ENCODE measurements at regions not wholly inside any gene's neighbourhood (a gene's known extent, or its start where the extent isn't known, plus 50 kb on each side); places are given as distances from the start of the nearest gene placed in this dataset.

DNA sequence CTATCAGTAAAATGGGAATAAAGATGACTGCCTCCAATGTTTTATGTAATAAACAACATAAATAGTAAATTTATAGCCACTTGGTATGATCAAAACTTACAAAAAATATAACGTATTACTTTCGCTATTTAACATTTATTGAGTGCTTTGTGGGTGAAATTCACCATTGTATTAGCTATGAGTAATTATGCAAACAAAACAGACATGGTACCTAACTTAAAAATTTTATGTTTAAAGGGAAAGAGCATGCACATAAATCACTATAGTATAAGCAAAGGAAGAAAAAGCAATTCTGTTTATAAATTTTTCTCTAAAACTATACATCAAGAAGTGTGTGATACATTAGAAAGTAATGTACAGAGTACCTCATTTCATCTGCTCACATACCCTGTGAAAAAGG is 1046.2 kb downstream of the NCAM2 start:
- Mint-ChIP-seq H3K27me3 (no peaks in the 10 kb centered on the region), H3K9me3 (ENCODE audit: low read depth) (peaks cover 6% of the 10 kb centered on the region), H3K27ac (no peak overlapping the region), H3K36me3 (no peaks in the 10 kb centered on the region), H3K4me1 (no peaks in the 10 kb centered on the region), H3K4me3 (no peak overlapping the region)
- ATAC-seq (no peak), DNase-seq (no peak)
- CTCF ChIA-PET = no interaction called here

DNA sequence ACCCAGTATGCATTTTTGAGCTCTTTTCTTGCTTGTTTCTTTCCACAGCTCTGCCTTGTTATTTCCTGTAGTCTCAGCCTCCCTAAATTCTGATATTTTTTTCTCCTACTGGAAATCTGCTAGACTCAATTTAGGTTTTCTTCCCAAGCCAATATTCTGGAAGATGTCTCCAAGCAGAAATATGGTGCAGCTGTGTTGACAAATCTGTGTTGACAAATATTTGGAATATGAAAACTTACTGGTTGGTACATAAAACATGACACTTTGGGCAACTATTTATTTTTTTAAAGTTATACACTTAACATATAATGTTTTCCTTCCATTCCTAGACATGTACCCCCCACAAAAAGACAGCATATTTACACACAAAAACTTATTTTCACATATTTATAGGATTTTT is 1048.4 kb downstream of the NCAM2 start:
- peaks cover 6% of the 10 kb centered on the region for H3K9me3 Mint-ChIP-seq (ENCODE audit: low read depth)
- no peaks in the 10 kb centered on the region for H3K36me3 Mint-ChIP-seq
- no peaks in the 10 kb centered on the region for H3K4me1 Mint-ChIP-seq
- CTCF ChIA-PET = no interaction called here
- H3K27ac Mint-ChIP-seq = no peak overlapping the region
- no peak overlapping the region for H3K4me3 Mint-ChIP-seq
- H3K27me3 Mint-ChIP-seq = no peaks in the 10 kb centered on the region
- DNase-seq = no peak
- ATAC-seq = no peak

DNA sequence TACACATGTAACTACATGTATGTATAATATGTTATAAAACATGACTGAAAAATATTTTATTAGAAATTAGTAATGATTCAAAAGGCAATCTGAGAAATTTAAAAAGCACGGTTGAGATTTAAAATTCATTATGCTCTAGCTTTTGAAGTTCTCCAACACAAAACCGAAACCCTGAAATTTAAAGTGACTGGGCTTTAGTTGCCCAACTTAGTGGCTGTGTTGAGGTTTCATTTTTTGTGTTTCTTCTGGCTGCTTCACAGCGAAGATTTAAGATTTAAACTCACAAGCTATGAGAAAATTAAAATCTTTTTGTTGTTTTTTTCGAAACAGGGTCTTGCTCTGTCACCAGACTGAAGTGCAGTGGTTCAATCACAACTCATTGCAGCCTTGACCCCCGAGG is 1058.7 kb downstream of the NCAM2 start:
- H3K36me3 Mint-ChIP-seq = no peaks in the 10 kb centered on the region
- ATAC-seq = no peak
- H3K27me3 Mint-ChIP-seq = no peaks in the 10 kb centered on the region
- H3K9me3 Mint-ChIP-seq (ENCODE audit: low read depth) = peaks cover 10% of the 10 kb centered on the region
- no peak for DNase-seq
- H3K27ac Mint-ChIP-seq = no peak overlapping the region
- CTCF ChIA-PET = no interaction called here
- H3K4me3 Mint-ChIP-seq = no peak overlapping the region
- H3K4me1 Mint-ChIP-seq = no peaks in the 10 kb centered on the region

DNA sequence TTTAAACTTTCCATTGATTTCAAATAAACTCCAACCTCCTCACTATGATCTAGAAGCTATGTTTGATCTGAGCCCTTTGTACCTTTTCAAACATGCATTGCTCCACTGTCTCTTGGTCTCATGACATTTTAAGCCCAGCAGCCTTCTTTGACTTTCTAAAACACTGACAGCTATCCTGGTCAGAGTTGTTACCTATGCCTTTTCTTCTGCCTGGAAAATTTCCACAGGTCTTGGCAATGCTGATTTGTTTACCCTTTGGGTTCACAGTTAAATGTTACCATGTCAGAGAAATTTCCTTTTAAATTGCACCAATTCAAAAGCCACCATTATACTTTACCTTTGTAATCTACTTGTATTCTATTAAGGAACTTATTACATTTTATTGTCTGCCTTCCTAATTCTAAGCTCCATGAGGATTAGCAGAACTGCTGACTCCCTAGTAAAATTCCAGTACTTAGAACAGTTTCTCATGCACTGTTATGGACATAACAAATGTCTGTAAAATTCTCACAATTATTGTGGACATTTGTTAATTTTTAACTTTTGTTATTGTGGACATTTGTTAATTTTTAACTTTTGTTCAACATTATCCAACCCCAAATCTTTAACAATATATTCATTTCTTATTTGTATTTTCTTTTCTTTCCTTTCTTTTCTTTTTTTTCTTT is 1064.4 kb downstream of the NCAM2 start:
- ATAC-seq = no peak
- Mint-ChIP-seq H3K4me1 (no peaks in the 10 kb centered on the region), H3K9me3 (ENCODE audit: low read depth) (peaks cover 16% of the 10 kb centered on the region), H3K27me3 (no peaks in the 10 kb centered on the region), H3K4me3 (no peak overlapping the region), H3K27ac (no peak overlapping the region), H3K36me3 (no peaks in the 10 kb centered on the region)
- CTCF ChIA-PET = no interaction called here
- DNase-seq = no peak

DNA sequence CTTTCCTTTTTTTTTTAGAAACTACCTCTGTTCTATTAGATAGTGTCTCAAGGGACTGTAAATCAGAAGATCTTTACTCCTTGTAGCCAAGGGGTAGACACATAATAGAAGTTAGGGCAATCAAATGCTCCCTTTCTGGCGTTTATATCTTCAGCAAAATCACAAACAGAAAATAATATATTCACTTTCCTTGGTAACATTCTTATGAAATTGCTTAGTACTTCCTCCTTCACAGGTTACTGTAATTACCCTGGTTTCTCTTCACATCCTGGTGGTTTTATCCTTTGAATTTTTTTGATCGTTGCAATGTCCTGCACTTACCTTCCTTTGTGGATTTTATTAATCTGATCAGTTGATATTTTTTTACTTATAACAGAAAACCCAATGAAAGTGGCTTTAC is 1064.9 kb downstream of the NCAM2 start:
- H3K4me3 Mint-ChIP-seq = no peak overlapping the region
- no peak for ATAC-seq
- no peak overlapping the region for H3K27ac Mint-ChIP-seq
- no peaks in the 10 kb centered on the region for H3K36me3 Mint-ChIP-seq
- H3K4me1 Mint-ChIP-seq = no peaks in the 10 kb centered on the region
- DNase-seq = no peak
- H3K9me3 Mint-ChIP-seq (ENCODE audit: low read depth) = peaks cover 16% of the 10 kb centered on the region
- no peaks in the 10 kb centered on the region for H3K27me3 Mint-ChIP-seq
- CTCF ChIA-PET = no interaction called here

DNA sequence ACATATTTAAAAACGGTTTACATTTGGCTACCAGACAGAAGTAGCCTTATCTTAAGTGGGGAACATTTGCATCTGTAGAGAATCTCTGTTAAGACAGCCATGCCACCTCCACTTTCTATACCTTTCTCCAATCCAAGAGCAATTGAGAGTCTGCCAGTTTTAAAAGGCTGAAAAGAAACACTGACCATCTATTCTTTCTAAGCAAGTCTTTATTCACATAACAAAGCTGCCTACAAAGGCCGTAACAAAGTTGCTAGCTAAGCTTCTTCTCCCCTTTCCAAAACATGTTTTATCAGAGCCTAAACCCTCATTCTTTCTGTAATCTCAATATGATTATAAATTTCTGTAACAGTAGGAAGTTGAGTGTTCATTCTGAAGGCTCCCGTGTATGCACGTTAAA is 1078.3 kb downstream of the NCAM2 start:
- H3K27ac Mint-ChIP-seq = no peak overlapping the region
- CTCF ChIA-PET = no interaction called here
- H3K4me3 Mint-ChIP-seq = no peak overlapping the region

DNA sequence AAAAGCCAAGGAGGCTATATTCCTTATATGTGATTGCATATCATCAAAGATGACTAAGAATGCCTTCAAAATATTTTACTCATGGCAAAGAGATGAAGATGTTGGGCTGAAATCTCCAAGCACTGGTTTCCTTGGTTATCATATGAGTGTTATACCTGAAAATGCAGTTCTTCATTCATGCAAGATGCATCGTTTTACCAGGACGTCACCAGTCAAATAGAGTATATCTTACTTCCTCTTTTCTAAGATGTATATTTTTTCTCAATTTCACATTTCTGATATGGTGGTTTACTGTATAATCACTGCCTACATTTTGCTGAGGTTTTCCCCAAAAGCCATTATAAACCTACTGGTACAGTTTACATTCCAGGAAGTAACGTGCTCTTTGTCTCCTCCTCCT is 1085.7 kb downstream of the NCAM2 start:
- H3K4me1 Mint-ChIP-seq = no peaks in the 10 kb centered on the region
- H3K27me3 Mint-ChIP-seq = no peaks in the 10 kb centered on the region
- no peaks in the 10 kb centered on the region for H3K36me3 Mint-ChIP-seq
- ATAC-seq (no peak), DNase-seq (no peak)
- H3K27ac Mint-ChIP-seq = no peak overlapping the region
- CTCF ChIA-PET = no interaction called here
- peaks cover 6% of the 10 kb centered on the region for H3K9me3 Mint-ChIP-seq (ENCODE audit: low read depth)
- no peak overlapping the region for H3K4me3 Mint-ChIP-seq

More for the DNA sequence above, 1078.3 kb downstream of the NCAM2 start:
- Mint-ChIP-seq H3K36me3 (no peaks in the 10 kb centered on the region), H3K4me1 (no peaks in the 10 kb centered on the region), H3K9me3 (ENCODE audit: low read depth) (peaks cover 4% of the 10 kb centered on the region), H3K27me3 (no peaks in the 10 kb centered on the region)
- ATAC-seq = no peak
- no peak for DNase-seq

DNA sequence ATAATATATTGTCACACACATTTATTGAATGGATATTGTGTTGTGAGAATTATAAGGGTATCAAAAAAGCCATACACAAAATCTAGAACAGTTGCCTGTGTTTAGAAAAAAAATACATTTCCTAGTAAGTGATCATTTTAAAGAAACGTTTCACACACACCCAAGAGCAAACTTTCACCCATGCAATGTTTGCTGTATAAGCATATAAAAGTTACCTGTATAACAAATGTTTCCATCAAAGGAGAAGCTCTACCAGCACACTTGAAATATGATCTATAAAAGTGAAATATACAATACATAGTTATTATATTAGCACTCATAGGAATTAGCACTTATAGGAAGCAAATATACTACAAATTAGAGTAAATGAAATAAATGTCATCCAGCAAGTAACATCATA is 1098.1 kb downstream of the NCAM2 start:
- Mint-ChIP-seq H3K36me3 (no peaks in the 10 kb centered on the region), H3K9me3 (ENCODE audit: low read depth) (peaks cover 10% of the 10 kb centered on the region), H3K4me3 (no peak overlapping the region), H3K27me3 (no peaks in the 10 kb centered on the region), H3K4me1 (no peaks in the 10 kb centered on the region), H3K27ac (no peak overlapping the region)
- CTCF ChIA-PET = no interaction called here
- no peak for ATAC-seq
- DNase-seq = no peak

DNA sequence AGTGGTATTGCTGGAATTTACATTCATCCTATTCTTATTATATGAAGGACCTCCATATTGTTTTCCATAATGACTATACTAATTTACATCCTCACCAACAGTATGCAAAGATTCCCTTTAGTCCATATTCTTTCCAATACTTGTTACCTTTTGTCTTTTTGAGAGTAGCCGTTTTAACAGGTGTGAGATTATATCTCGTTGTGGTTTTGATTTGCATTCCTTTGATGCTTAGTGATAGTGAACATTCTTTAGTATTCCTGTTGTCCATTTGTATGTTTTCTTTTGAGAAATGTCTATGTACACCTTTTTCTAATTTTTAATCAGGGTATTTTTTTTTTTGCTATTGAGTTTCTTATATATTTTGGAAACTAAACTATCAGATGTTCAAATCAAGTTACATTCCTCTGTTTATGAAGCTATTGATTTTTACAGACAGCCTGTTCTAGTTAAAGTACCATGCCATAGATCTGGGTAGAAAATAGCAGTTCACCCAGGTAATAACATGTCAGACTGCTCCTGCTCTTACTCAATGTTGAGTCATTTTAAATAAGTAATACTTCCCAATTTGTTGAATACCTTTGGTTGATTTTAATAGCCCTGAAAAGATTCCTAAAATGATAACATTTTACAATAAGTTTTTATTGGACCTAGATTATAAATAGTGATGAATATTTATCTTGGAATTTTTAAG is 1108.7 kb downstream of the NCAM2 start:
- H3K27me3 Mint-ChIP-seq = no peaks in the 10 kb centered on the region
- DNase-seq (no peak), ATAC-seq (no peak)
- H3K36me3 Mint-ChIP-seq = no peaks in the 10 kb centered on the region
- no peak overlapping the region for H3K27ac Mint-ChIP-seq
- CTCF ChIA-PET = no interaction called here
- H3K9me3 Mint-ChIP-seq (ENCODE audit: low read depth) = peaks cover 7% of the 10 kb centered on the region
- no peaks in the 10 kb centered on the region for H3K4me1 Mint-ChIP-seq
- no peak overlapping the region for H3K4me3 Mint-ChIP-seq

DNA sequence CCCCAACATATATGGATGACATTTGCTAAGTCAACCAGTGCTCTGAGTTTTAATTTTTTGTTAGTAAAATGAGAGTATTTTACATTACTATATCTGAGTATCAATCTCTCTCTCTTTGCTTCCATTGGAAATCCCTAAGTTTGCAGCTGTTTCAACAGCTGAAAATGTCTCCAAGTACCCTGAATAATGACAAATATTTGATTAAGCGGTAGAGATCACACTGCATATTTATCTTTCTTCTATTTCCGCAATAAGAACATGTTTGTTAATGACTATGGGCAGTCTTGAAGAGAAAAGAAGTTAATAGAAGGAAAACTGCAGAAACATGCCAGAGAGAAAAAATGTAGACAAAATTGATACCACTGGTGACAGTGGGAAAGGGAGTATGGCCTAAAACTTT is 1117.5 kb downstream of the NCAM2 start:
- DNase-seq = no peak
- CTCF ChIA-PET = no interaction called here
- H3K27me3 Mint-ChIP-seq = no peaks in the 10 kb centered on the region
- ATAC-seq = no peak
- H3K9me3 Mint-ChIP-seq (ENCODE audit: low read depth) = peaks cover 13% of the 10 kb centered on the region
- H3K4me1 Mint-ChIP-seq = no peaks in the 10 kb centered on the region
- H3K27ac Mint-ChIP-seq = no peak overlapping the region
- no peak overlapping the region for H3K4me3 Mint-ChIP-seq
- no peaks in the 10 kb centered on the region for H3K36me3 Mint-ChIP-seq

DNA sequence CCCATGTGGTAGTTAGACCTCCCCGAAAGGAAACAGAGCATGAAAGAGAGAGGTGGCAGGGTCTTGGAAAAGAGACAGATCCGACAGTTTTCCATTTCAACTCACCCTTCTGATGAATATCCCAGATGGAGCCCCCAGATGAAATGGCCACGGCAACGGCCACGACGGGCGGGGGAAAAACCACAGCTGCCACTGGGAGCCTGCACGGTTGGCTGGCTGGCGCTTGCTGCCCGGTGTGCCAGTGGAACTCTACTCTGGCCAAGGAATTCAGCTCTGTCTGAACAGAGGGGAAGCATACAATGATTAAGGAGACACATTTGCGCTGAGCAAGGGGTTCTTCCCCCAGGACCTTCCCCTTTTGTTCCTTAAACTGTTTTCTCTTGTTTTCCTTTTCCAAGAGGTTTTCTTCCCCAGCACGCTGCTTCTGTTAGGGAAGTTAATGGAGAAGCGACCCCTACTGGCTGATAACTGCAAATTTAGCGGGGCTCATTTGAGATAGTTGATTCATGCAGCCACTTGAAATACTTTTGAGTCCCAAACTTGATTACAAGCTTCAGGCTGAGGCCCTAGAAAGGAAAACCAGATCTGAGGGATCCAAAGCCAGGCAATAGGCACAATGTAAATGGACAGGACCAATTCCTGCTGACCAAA is 1122.5 kb downstream of the NCAM2 start:
- no peak overlapping the region for H3K4me3 Mint-ChIP-seq
- H3K27ac Mint-ChIP-seq = no peak overlapping the region
- ATAC-seq = no peak
- CTCF ChIA-PET = no interaction called here
- H3K9me3 Mint-ChIP-seq (ENCODE audit: low read depth) = peaks cover 8% of the 10 kb centered on the region
- no peak for DNase-seq
- no peaks in the 10 kb centered on the region for H3K36me3 Mint-ChIP-seq
- no peaks in the 10 kb centered on the region for H3K27me3 Mint-ChIP-seq
- H3K4me1 Mint-ChIP-seq = no peaks in the 10 kb centered on the region

DNA sequence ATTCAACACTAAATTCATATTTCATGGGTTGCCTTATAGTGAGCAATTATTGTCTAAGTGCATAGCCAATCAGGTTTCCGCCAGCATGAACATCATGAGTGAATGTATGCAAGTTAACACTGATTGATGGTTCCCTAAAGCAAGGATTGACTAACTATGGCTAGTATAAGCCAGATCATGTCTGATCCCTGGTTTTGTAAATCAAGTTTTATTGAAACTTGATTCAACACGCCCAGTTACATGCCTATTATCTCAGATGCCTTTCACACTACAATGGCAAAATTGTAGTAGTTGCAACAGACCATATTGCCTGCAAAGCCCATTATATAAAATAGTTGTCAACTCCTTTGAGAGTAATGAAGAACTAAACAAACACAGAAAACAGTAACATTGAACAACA is 1127.4 kb downstream of the NCAM2 start:
- CTCF ChIA-PET = no interaction called here
- H3K27ac Mint-ChIP-seq = no peak overlapping the region
- DNase-seq (no peak), ATAC-seq (no peak)
- no peaks in the 10 kb centered on the region for H3K27me3 Mint-ChIP-seq
- H3K36me3 Mint-ChIP-seq = no peaks in the 10 kb centered on the region
- no peak overlapping the region for H3K4me3 Mint-ChIP-seq
- H3K9me3 Mint-ChIP-seq (ENCODE audit: low read depth) = peaks cover 7% of the 10 kb centered on the region
- H3K4me1 Mint-ChIP-seq = no peaks in the 10 kb centered on the region

DNA sequence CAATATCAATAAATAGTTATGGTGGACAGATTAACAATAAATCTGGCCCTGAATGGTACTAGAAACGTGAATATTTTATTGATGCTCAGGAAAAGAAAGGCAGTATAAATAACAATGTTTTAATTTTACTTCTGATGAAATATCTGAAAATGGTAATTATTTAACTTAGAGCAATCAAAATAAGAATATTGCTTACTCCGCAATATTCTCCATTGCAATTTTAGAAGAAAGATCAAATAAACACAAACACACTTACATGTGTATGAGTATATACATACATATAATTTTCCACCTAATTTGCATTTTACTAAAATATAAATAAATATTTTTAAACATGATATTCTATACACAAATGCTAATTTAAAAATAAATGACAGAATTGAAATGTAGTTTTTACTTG is 1130.5 kb downstream of the NCAM2 start:
- no peak for ATAC-seq
- peaks cover 3% of the 10 kb centered on the region for H3K9me3 Mint-ChIP-seq (ENCODE audit: low read depth)
- H3K27me3 Mint-ChIP-seq = no peaks in the 10 kb centered on the region
- no peaks in the 10 kb centered on the region for H3K4me1 Mint-ChIP-seq
- CTCF ChIA-PET = no interaction called here
- no peak overlapping the region for H3K4me3 Mint-ChIP-seq
- no peaks in the 10 kb centered on the region for H3K36me3 Mint-ChIP-seq
- no peak overlapping the region for H3K27ac Mint-ChIP-seq
- no peak for DNase-seq

DNA sequence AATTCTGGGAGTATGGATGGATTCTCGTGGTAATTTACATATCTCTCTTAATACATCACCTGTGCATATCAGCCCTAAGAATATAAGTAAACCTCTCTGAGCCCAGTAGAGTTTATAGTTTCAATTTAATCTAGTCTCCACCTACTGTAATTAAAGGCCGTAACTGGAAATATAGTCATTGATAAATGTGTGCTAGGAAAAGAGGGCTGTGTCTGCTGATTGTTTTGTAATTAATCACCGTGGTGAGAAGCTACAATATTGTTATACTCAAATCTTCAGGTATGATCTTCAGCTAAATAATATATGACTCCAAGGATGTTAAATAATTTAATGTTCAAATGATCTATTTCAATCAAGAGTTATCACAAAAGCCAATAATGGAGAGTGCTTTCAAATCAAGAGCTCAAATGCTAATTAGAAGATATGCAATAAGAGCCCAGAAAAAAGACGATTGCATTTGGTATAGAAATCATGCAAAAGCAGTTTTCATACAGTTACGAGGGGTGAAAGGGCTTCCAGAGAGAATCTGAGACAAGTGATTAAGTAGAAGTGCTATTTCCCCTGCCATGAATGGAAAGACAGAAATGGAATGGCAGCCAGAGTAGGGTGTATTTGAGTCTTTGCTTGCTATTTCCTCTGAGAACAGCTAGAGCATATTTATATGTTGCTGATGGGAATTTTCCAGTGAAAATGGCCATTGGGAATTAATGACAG is 1134.3 kb downstream of the NCAM2 start:
- H3K4me3 Mint-ChIP-seq = no peak overlapping the region
- no peaks in the 10 kb centered on the region for H3K4me1 Mint-ChIP-seq
- no peaks in the 10 kb centered on the region for H3K36me3 Mint-ChIP-seq
- H3K27me3 Mint-ChIP-seq = no peaks in the 10 kb centered on the region
- no peaks in the 10 kb centered on the region for H3K9me3 Mint-ChIP-seq (ENCODE audit: low read depth)
- DNase-seq (no peak), ATAC-seq (no peak)
- H3K27ac Mint-ChIP-seq = no peak overlapping the region
- CTCF ChIA-PET = no interaction called here

Data from activated CD8-positive, alpha-beta memory T cell treated with anti-CD3 and anti-CD28 coated beads, Interleukin-2, amount 10 ng/mL, durations not matched to agents 7 days and 5 days (primary cell).